ENCODE measurements at regions not wholly inside any gene's neighbourhood (a gene's known extent, or its start where the extent isn't known, plus 50 kb on each side); places are given as distances from the start of the nearest gene placed in this dataset.
"Not testable (repeated sequence)": the region's sequence is repeated elsewhere in the genome, so short reads cannot be mapped to it uniquely, and the experiment has no call there.

DNA sequence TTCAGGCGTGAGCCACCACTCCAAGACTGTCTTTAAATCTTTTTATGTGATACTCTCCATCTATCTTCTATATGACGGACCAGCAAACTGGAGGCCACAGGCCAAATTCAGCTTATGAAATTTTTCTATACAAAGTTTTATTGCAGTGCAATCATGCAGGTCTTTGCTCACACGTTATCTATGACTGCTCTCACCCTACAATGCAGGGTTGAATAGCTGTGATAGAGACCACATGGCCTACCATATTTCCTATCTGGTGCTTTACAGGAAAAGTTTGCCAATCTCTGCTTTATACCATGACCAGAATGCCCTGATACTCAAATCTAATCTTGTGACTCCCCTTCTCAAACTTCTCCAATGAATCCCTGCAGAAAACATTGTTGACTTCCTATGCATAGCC is 89.5 kb upstream of the ACBD5 start:
- Mint-ChIP-seq H3K4me3 (ENCODE audit: unreplicated experiment) (no peak overlapping the region), H3K27me3 (ENCODE audit: unreplicated experiment) (peaks cover 2% of the 10 kb centered on the region), H3K9me3 (ENCODE audit: unreplicated experiment) (no peaks in the 10 kb centered on the region), H3K4me1 (ENCODE audit: unreplicated experiment) (no peaks in the 10 kb centered on the region), H3K36me3 (ENCODE audit: low read depth, unreplicated experiment) (no peaks in the 10 kb centered on the region), H3K27ac (ENCODE audit: unreplicated experiment) (no peak overlapping the region)
- DNase-seq (ENCODE audit: low spot score), result no peak
- TF ChIP-seq, protein P1, sequence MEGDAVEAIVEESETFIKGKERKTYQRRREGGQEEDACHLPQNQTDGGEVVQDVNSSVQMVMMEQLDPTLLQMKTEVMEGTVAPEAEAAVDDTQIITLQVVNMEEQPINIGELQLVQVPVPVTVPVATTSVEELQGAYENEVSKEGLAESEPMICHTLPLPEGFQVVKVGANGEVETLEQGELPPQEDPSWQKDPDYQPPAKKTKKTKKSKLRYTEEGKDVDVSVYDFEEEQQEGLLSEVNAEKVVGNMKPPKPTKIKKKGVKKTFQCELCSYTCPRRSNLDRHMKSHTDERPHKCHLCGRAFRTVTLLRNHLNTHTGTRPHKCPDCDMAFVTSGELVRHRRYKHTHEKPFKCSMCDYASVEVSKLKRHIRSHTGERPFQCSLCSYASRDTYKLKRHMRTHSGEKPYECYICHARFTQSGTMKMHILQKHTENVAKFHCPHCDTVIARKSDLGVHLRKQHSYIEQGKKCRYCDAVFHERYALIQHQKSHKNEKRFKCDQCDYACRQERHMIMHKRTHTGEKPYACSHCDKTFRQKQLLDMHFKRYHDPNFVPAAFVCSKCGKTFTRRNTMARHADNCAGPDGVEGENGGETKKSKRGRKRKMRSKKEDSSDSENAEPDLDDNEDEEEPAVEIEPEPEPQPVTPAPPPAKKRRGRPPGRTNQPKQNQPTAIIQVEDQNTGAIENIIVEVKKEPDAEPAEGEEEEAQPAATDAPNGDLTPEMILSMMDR (IDR thresholded peaks at IDR 0.05; ENCODE audit: unreplicated experiment), result no peak

DNA sequence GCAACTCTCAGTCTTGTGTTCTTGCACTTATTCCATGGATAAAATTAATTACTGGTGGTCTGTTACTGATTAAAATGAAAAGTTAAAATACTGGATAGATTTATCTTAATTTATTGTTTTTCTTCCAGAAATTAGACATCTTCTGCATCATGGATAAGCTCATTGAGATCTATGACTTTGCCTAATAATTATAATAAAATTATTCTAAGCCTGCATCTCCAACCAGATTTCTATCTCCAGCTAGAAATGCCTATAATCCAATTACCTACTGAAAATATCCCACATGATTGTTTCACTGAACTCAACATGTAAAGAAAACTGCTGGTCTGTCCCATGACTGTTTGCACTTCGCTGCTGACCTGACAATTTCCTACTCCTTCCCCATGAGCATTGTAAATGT is 88.3 kb upstream of the ACBD5 start:
- DNase-seq (ENCODE audit: low spot score), result no peak
- Mint-ChIP-seq H3K27ac (ENCODE audit: unreplicated experiment) (no peak overlapping the region), H3K36me3 (ENCODE audit: low read depth, unreplicated experiment) (no peaks in the 10 kb centered on the region), H3K27me3 (ENCODE audit: unreplicated experiment) (peaks cover 2% of the 10 kb centered on the region), H3K4me3 (ENCODE audit: unreplicated experiment) (no peak overlapping the region), H3K4me1 (ENCODE audit: unreplicated experiment) (no peaks in the 10 kb centered on the region), H3K9me3 (ENCODE audit: unreplicated experiment) (no peaks in the 10 kb centered on the region)
- TF ChIP-seq, protein P1 (IDR thresholded peaks at IDR 0.05; ENCODE audit: unreplicated experiment), result no peak

DNA sequence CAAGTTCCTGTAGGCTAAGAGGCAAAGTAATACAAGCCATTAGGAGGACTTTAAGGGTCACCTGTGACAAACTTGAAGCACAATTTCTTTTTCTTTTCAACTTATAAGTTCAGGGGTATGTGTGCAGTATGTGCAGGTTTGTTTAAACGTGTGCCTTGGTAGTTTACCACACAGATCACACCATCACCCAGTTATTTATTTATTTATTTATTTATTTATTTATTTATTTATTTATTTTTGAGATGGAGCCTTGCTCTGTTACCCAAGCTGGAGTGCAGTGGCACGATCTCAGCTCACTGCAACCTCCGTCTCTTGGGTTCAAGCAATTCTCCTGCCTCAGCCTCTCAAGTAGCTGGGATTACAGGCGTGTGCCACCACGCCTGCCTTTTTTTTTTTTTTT is 86.2 kb upstream of the ACBD5 start:
- H3K9me3 Mint-ChIP-seq (ENCODE audit: unreplicated experiment); H3K27me3 Mint-ChIP-seq (ENCODE audit: unreplicated experiment); H3K4me1 Mint-ChIP-seq (ENCODE audit: unreplicated experiment); H3K36me3 Mint-ChIP-seq (ENCODE audit: low read depth, unreplicated experiment); H3K4me3 Mint-ChIP-seq (ENCODE audit: unreplicated experiment); H3K27ac Mint-ChIP-seq (ENCODE audit: unreplicated experiment); DNase-seq (ENCODE audit: low spot score): not testable (repeated sequence)

DNA sequence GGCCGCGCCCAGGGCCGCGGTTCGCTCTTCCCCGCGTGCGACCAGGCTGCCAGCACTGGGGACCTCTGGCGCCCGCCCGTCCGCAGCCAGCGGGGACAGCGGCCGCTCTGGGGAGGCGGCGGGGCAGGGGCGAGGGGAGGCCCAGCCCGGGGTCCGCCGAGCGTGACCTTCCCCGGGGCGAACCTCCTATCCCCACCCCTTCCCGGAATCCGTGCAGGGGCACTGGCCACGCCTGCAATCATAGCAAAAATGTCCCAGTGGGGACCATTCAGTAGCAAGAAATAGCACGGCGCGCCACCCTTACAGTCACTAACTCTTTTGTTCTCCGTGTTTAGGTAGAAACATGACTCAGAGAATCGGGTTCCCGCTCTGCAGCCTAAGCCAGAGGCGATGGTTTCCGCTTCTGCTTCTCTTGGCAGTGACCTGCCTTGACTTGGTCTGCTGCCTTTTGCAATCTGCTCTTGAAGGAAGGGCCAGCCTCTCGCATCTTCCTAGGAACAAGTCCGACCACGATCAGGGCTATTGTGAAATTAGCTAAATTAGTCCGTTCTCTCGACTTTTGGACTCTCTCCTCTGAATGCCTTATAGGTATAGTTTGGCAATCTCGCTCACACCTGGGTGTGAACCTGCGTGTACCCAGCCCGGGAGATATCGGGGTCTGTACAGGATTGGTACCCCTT is 79.3 kb upstream of the ACBD5 start:
- no peak overlapping the region for H3K27ac Mint-ChIP-seq (ENCODE audit: unreplicated experiment)
- DNase-seq (ENCODE audit: low spot score), result peak; percentile 32
- H3K4me3 Mint-ChIP-seq (ENCODE audit: unreplicated experiment), result peak overlapping the region; percentile 72
- H3K9me3 Mint-ChIP-seq (ENCODE audit: unreplicated experiment), result no peaks in the 10 kb centered on the region
- peaks cover 5% of the 10 kb centered on the region for H3K27me3 Mint-ChIP-seq (ENCODE audit: unreplicated experiment)
- no peaks in the 10 kb centered on the region for H3K4me1 Mint-ChIP-seq (ENCODE audit: unreplicated experiment)
- TF ChIP-seq, protein P1 (IDR thresholded peaks at IDR 0.05; ENCODE audit: unreplicated experiment), result no peak
- no peaks in the 10 kb centered on the region for H3K36me3 Mint-ChIP-seq (ENCODE audit: low read depth, unreplicated experiment)

DNA sequence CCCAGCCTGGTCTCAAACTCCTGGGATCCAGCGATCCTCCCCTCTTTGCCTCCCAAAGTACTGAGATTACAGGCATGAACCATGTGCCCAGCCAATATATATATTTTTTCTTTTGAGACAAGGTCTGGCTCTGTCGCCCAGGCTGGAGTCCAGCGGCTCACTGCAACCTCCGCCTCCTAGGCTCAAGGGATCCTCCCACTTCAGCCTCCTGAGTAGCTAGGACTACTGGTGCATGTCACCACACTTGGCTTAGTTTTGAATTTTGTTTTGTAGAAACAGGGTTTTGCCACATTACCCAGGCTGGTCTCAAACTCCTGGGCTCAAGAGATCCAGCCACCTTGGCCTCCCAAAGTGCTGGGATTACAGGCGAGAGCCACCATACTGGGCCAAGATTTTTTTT is 78.5 kb upstream of the ACBD5 start:
- not testable (repeated sequence) for H3K36me3 Mint-ChIP-seq (ENCODE audit: low read depth, unreplicated experiment); H3K9me3 Mint-ChIP-seq (ENCODE audit: unreplicated experiment); H3K27ac Mint-ChIP-seq (ENCODE audit: unreplicated experiment); H3K4me3 Mint-ChIP-seq (ENCODE audit: unreplicated experiment); DNase-seq (ENCODE audit: low spot score); H3K4me1 Mint-ChIP-seq (ENCODE audit: unreplicated experiment); H3K27me3 Mint-ChIP-seq (ENCODE audit: unreplicated experiment)

DNA sequence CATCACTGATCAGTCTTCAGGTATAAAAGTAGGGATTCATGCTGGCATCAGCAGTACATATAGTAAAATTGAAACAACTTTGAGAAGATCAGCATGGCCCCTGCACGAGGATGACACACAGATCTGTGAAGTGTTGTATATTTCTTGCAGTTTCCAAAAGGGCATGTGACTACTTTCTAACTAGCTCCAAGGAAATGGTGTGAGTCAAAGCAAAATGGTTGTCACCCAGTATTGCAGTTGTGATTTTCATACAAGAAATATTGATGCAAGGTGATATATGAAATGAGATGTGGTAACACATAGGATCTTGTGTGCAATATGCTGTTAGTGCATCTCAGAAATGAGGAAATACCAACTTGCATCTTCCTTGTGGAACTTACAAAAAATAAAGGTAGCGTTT is 74.5 kb upstream of the ACBD5 start:
- not testable (repeated sequence) for H3K9me3 Mint-ChIP-seq (ENCODE audit: unreplicated experiment); H3K4me1 Mint-ChIP-seq (ENCODE audit: unreplicated experiment); DNase-seq (ENCODE audit: low spot score); H3K36me3 Mint-ChIP-seq (ENCODE audit: low read depth, unreplicated experiment); H3K27ac Mint-ChIP-seq (ENCODE audit: unreplicated experiment); H3K27me3 Mint-ChIP-seq (ENCODE audit: unreplicated experiment); H3K4me3 Mint-ChIP-seq (ENCODE audit: unreplicated experiment)

DNA sequence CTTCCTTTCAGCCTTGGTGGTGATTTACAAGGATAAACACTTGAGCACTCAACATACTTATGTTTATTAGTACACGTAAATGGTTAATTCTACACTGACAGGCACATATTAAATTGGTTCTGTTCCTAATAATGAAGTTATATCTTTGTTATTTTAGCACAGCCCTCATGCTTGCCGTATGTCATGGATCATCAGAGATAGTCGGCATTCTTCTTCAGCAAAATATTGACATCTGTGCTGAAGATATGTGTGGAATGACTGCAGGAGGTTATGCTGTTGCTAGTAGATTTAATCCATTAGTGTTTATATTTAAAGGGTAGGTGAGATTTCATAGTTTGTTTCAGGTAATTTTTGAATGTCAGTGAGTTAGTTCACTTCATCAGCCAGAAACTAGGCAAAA is 73.0 kb upstream of the ACBD5 start:
- H3K27ac Mint-ChIP-seq (ENCODE audit: unreplicated experiment); H3K4me1 Mint-ChIP-seq (ENCODE audit: unreplicated experiment); H3K4me3 Mint-ChIP-seq (ENCODE audit: unreplicated experiment); H3K36me3 Mint-ChIP-seq (ENCODE audit: low read depth, unreplicated experiment); DNase-seq (ENCODE audit: low spot score); H3K27me3 Mint-ChIP-seq (ENCODE audit: unreplicated experiment); H3K9me3 Mint-ChIP-seq (ENCODE audit: unreplicated experiment): not testable (repeated sequence)
